Muscle of back (tissue), 3 donors: ENCODE measurements at regions not wholly inside any gene's neighbourhood (a gene's known extent, or its start where the extent isn't known, plus 50 kb on each side); places are given as distances from the start of the nearest gene placed in this dataset.

Experiments
- DNase-seq, 3 donors: peaks; one replicate each; pipeline versions ENCODE4 v3.0.0 to v3.0.0-alpha.2; 2013

- DNase-seq: no peak
Observed at GRCh38 chr7:133191787-133192186, 61.1 kb upstream of the EXOC4 start.

DNA sequence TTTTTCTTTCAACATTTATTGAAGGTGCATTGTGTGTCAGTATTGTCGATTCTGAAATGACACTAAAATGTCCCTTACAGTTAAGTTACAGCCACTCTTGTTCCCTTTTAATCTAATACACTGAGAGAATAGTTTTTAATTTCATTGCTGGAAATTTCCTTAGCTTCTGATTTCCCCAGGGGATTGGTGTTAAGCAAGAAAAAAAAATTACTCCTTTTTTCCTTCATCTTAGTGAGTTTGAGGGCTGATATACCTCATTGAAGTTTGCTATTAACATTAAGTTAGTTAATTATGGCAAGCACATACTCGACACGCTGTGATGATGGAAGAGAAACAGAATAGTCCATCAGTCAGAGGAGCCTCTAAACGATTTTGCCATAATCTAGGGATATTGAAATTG, 57.0 kb upstream of the EXOC4 start:
- no peak for DNase-seq

GRCh38 chr7:133196856-133197612, 55.8 kb upstream of the EXOC4 start:
- no peak for DNase-seq

DNA sequence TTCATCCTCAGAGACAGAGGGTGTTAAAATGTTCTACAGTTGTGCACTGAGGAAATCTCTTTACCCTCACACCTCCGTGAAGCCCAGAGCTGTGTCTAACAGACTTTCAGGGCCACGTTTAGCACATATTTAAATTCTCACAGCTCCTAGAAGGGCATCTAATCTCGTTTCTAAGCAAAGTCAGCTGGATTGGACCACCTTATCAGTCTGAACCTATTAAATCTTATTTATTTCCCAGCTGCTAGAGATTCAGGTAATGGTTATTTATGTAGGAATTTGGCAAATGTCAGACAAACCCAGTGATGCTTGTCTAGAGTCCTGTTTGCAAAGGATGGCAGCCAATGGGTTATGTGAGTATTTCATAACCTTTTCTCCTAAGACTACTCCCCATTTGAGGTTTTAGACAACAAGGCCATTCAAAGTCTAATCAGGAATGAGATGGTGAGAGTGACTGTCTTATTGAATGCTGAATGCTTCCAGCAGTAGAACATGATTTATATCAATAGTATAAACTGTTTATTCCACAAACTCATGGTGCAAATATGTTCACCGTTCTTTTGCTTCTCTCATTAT, 54.8 kb upstream of the EXOC4 start:
- DNase-seq: no peak

DNA sequence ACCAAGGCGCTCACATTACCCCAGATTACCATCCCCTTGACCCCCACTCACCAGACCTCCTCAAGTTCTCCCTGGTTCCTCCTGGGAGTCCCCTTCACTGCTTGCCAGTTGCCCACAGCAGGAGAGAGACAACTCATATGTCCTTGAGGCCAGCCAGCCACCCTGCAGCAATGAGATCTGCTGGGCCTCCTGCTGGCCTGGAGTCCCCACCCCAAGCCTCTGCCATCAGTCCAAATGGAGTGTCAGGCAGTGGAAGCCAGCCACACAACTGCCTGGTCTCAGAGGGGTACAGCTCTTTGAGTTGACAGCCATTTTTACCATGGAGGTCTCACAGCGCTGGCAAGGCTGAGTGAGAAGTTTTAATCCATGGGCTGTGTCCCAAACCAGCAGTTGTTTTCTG, 53.0 kb upstream of the EXOC4 start:
- no peak for DNase-seq

GRCh38 chr7:133201470-133201869, 51.4 kb upstream of the EXOC4 start:
- DNase-seq: no peak

GRCh38 chr7:133202942-133203341, 49.9 kb upstream of the EXOC4 start:
- DNase-seq: no peak
